ENCODE measurements at regions not wholly inside any gene's neighbourhood (a gene's known extent, or its start where the extent isn't known, plus 50 kb on each side); places are given as distances from the start of the nearest gene placed in this dataset.

- TF ChIP-seq TAF1 (IDR thresholded peaks at IDR 0.05; ENCODE audit: low read depth) = no peak
- TF ChIP-seq EP300 (IDR thresholded peaks at IDR 0.05; ENCODE audit: borderline replicate concordance) = no peak
- no peak for TF ChIP-seq EGR1 (IDR thresholded peaks at IDR 0.05)
- TF ChIP-seq RAD21 (IDR thresholded peaks at IDR 0.05; ENCODE audit: low read depth) = no peak
- TF ChIP-seq NFIC (IDR thresholded peaks at IDR 0.05) = no peak
- TF ChIP-seq CEBPB (IDR thresholded peaks at IDR 0.05) = no peak
- no peak for TF ChIP-seq YY1 (IDR thresholded peaks at IDR 0.05; ENCODE audit: low read depth)
- no peak for TF ChIP-seq MAX (IDR thresholded peaks at IDR 0.05)
- no peak for TF ChIP-seq FOXM1 (IDR thresholded peaks at IDR 0.05; ENCODE audit: borderline replicate concordance, low read depth)
- TF ChIP-seq CREB1 (IDR thresholded peaks at IDR 0.05; ENCODE audit: low read depth) = no peak
- TF ChIP-seq REST (IDR thresholded peaks at IDR 0.05; ENCODE audit: low read depth) = no peak
- no peak for TF ChIP-seq TCF12 (IDR thresholded peaks at IDR 0.05; ENCODE audit: low read depth)
- TF ChIP-seq TEAD4 (IDR thresholded peaks at IDR 0.05) = no peak
Observed at GRCh38 chr1:209042413-209042812, 541.1 kb upstream of the CAMK1G start.

Data from Ishikawa (cell line).